ENCODE measurements at regions not wholly inside any gene's neighbourhood (a gene's known extent, or its start where the extent isn't known, plus 50 kb on each side); places are given as distances from the start of the nearest gene placed in this dataset.
A peak's percentile ranks its signal among the peaks of the same experiment; 100 is the strongest.
"Not testable (repeated sequence)": the region's sequence is repeated elsewhere in the genome, so short reads cannot be mapped to it uniquely, and the experiment has no call there.

GRCh38 chrX:80929251-80929650 lies 119.6 kb upstream of the BRWD3 start:
- DNase-seq: no peak

DNA sequence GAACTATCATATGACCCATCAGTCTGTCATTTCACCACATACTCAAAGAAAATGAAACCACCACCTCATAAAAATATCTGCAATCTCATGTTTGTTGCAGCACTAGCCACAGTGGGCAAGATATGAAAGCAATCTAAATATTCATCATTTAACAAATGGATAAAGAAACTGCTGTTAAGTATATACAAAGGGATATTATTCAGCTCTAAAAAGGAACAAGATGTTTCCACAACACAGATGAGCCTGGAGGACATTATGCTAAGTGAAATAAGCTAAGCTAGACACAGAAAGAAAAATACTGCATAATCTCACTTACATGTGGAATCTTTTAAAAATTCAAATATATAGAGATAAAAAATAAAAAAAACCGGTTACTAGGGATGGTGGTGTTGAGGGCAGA lies 108.2 kb upstream of the BRWD3 start:
- DNase-seq: no peak

DNA sequence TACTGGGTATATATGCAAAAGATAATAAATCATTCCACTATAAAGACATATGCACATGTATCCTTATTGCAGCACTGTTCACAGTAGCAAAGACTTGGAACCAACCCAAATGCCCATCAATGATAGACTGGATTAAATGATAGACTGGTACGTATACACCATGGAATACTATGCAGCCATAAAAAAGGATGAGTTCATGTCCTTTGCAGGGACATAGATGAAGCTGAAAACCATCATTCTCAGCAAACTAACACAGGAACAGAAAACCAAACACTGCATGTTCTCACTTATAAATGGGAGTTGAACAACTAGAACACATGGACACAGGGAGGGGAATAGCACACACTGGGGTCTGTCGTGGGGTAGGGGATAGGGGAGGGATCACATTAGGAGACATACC lies 102.7 kb upstream of the BRWD3 start:
- DNase-seq: not testable (repeated sequence)

DNA sequence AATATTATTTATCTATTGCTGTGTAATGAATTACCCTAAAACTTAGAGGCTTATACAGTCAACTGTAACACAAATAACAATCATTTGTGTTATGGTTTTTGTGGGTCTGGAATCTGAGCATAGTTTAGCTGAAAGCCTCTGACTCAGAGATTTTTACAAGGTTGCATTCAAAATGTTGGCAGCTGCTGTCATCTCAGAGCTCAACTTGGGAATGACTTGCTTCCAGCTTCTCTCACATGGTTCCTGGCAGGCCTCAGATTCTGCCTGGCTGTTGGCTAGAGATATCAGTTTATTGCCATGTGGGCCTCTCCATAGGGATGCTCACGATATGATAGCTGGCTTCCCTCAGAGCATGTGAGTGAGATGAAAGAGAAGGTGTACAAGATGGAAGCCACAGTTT lies 70.2 kb upstream of the BRWD3 start:
- no peak for DNase-seq

DNA sequence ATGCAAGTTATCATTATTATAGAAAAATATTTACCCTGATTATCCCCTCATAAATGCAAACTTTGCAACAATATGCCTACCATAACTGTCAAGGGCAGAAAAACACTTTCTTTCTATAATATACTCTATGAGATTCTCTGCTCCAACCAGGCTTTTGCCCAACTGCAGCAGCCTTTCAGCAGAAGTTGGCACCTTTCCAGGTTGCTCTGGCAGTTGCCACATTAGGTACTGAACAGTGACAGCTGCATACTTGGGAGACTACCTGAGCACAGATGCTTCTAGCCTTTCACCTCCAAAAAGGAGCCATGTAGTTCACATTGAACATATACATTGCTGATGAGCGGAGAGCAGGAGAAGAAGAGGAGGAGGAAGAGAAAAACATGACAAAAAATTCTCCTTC lies 69.5 kb upstream of the BRWD3 start:
- DNase-seq: no peak

DNA sequence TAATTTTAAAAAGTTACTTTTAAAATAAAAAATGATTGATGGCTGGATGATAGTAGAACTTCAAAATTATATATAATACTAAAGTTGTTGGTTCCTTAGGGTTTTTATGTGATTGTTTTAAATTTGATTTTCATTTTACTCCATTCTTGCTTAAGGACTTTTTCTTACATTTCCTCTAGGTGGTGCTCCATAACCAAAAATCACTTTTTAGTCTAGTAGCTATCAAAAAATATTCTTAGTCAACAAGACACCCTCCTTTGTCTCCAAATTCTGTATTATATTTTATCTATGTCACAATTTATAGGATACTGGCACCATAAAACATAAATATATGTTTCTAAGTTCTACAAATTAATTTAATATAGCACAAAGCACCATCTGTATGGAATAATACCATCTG lies 67.2 kb upstream of the BRWD3 start:
- DNase-seq: peak in 1 of 2 donors; percentile 28
